Fibroblast of villous mesenchyme (primary cell): ENCODE measurements at regions not wholly inside any gene's neighbourhood (a gene's known extent, or its start where the extent isn't known, plus 50 kb on each side); places are given as distances from the start of the nearest gene placed in this dataset.

Experiments
- DNase-seq: peaks from one replicate; pipeline ENCODE4 v3.0.0-alpha.2; 2010; ENCODE audit warnings: low read depth
- H3K4me3 ChIP-seq: 2 replicates; pipeline ENCODE4 v1.5.1; 2011; ENCODE audit warnings: low read depth, mild to moderate bottlenecking, low read length
- CTCF ChIP-seq: IDR thresholded peaks from 2 replicates; pipeline ENCODE4 v1.5.1; 2012; ENCODE audit warnings: low read depth, mild to moderate bottlenecking, low read length; ENCODE audit not compliant: insufficient read depth

GRCh38 chr4:108556166-108556565 is 64.2 kb upstream of the RPL34 start:
- TF ChIP-seq CTCF, result no peak
- no peak overlapping the region for H3K4me3 ChIP-seq
- DNase-seq, result no peak

- no peak for TF ChIP-seq CTCF
- H3K4me3 ChIP-seq, result no peak overlapping the region
- DNase-seq, result no peak
Observed at GRCh38 chr4:108555701-108556100, 64.7 kb upstream of the RPL34 start.

- DNase-seq, result no peak
- no peak for TF ChIP-seq CTCF
- H3K4me3 ChIP-seq, result no peak overlapping the region
Observed at GRCh38 chr4:108547682-108548081, 72.7 kb upstream of the RPL34 start.

GRCh38 chr4:108546728-108547127 is 73.6 kb upstream of the RPL34 start:
- DNase-seq, result no peak
- H3K4me3 ChIP-seq, result no peak overlapping the region
- TF ChIP-seq CTCF, result no peak

GRCh38 chr4:108544481-108544880 is 75.9 kb upstream of the RPL34 start:
- no peak for TF ChIP-seq CTCF
- no peak overlapping the region for H3K4me3 ChIP-seq
- peak; percentile 51 for DNase-seq

- H3K4me3 ChIP-seq, result no peak overlapping the region
- DNase-seq, result no peak
- TF ChIP-seq CTCF, result no peak
Observed at GRCh38 chr4:108543359-108543968, 76.9 kb upstream of the RPL34 start.

GRCh38 chr4:108540536-108540935 is 79.8 kb upstream of the RPL34 start:
- H3K4me3 ChIP-seq, result no peak overlapping the region
- TF ChIP-seq CTCF, result no peak
- peak; percentile 2 for DNase-seq
